ENCODE measurements at regions not wholly inside any gene's neighbourhood (a gene's known extent, or its start where the extent isn't known, plus 50 kb on each side); places are given as distances from the start of the nearest gene placed in this dataset.

DNA sequence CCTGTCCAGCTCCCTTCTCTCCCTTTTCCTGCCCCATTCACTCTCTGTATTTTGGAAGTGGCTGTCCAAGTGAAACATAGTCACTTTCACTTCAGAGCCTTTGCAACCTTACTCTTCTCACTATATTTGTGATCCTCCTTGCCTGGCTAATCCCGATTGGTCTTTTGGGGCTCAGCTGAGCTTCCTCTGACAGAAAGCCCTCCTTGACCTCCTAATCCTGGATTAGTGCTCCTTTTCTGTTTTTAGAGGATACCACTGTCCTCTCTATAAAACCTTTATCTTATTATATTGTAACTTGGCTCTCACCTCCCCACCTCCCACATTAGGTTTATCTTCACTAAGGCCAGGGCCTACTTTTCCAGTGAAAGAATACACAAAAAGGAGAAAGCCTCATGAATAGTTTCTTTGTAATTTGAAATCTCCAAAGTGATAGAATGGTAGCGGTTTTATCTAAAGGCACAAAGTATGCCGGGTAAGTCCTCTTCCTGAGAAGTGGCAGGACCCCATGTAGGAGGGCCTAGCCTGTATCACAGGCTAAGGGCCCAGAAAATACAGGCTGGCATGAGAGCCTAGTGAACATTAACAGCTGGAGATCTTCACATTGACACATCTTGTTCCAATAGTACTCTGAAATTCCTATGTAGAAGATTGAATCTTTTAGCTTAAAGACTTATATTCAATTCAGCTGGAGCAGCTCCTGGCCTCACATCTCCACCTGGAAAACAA lies 83.1 kb upstream of the GAREM1 start:
- TF ChIP-seq, protein P1, sequence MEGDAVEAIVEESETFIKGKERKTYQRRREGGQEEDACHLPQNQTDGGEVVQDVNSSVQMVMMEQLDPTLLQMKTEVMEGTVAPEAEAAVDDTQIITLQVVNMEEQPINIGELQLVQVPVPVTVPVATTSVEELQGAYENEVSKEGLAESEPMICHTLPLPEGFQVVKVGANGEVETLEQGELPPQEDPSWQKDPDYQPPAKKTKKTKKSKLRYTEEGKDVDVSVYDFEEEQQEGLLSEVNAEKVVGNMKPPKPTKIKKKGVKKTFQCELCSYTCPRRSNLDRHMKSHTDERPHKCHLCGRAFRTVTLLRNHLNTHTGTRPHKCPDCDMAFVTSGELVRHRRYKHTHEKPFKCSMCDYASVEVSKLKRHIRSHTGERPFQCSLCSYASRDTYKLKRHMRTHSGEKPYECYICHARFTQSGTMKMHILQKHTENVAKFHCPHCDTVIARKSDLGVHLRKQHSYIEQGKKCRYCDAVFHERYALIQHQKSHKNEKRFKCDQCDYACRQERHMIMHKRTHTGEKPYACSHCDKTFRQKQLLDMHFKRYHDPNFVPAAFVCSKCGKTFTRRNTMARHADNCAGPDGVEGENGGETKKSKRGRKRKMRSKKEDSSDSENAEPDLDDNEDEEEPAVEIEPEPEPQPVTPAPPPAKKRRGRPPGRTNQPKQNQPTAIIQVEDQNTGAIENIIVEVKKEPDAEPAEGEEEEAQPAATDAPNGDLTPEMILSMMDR (IDR thresholded peaks at IDR 0.05 in 2 of 3, conservative IDR thresholded peaks at IDR 0.05 in 1 of 3; ENCODE audit: borderline replicate concordance in 1 of 3, insufficient read depth in 1 of 3, low read depth in 2 of 3, low read length in 2 of 3): no peak
- TF ChIP-seq EZH2 (IDR thresholded peaks at IDR 0.05) (no peak), TCF7L2 (IDR thresholded peaks at IDR 0.05; ENCODE audit: borderline replicate concordance, extremely low read depth, insufficient read depth, insufficient read length) (no peak), EZH2phosphoT487 (IDR thresholded peaks at IDR 0.05; ENCODE audit: borderline replicate concordance) (no peak), POLR2AphosphoS5 (IDR thresholded peaks at IDR 0.05; ENCODE audit: low read depth, low read length) (no peak), POLR2A (IDR thresholded peaks at IDR 0.05; ENCODE audit: borderline replicate concordance, extremely low read depth, insufficient read depth, insufficient read length) (no peak), RAD21 (IDR thresholded peaks at IDR 0.05; ENCODE audit: low read depth) (no peak), FOSL1 (IDR thresholded peaks at IDR 0.05; ENCODE audit: low read depth) (no peak)
- TF ChIP-seq, protein P2, sequence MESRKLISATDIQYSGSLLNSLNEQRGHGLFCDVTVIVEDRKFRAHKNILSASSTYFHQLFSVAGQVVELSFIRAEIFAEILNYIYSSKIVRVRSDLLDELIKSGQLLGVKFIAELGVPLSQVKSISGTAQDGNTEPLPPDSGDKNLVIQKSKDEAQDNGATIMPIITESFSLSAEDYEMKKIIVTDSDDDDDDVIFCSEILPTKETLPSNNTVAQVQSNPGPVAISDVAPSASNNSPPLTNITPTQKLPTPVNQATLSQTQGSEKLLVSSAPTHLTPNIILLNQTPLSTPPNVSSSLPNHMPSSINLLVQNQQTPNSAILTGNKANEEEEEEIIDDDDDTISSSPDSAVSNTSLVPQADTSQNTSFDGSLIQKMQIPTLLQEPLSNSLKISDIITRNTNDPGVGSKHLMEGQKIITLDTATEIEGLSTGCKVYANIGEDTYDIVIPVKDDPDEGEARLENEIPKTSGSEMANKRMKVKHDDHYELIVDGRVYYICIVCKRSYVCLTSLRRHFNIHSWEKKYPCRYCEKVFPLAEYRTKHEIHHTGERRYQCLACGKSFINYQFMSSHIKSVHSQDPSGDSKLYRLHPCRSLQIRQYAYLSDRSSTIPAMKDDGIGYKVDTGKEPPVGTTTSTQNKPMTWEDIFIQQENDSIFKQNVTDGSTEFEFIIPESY (IDR thresholded peaks at IDR 0.05; ENCODE audit: extremely low read depth, insufficient replicate concordance, low read length): no peak
